ENCODE measurements at regions not wholly inside any gene's neighbourhood (a gene's known extent, or its start where the extent isn't known, plus 50 kb on each side); places are given as distances from the start of the nearest gene placed in this dataset.

GRCh38 chr9:16328349-16328748 is 542.1 kb downstream of the BNC2 start:
- H3K4me3 ChIP-seq (ENCODE audit: low read depth in 2 of 2, low read length in 1 of 2): no peak overlapping the region
- H3K27ac ChIP-seq (ENCODE audit: low read depth in 2 of 2, low read length in 1 of 2): no peak overlapping the region
- no peak for TF ChIP-seq MXI1 (IDR thresholded peaks at IDR 0.05; ENCODE audit: low read depth, low read length)
- TF ChIP-seq MAX (IDR thresholded peaks at IDR 0.05; ENCODE audit: low read depth): no peak
- TF ChIP-seq TEAD4 (IDR thresholded peaks at IDR 0.05; ENCODE audit: borderline replicate concordance, insufficient read depth): no peak
- no peak for TF ChIP-seq RCOR1 (IDR thresholded peaks at IDR 0.05; ENCODE audit: low read length)
- no peak for TF ChIP-seq IRF3 (IDR thresholded peaks at IDR 0.05; ENCODE audit: low read depth, low read length)
- TF ChIP-seq FOXM1 (IDR thresholded peaks at IDR 0.05; ENCODE audit: low read depth): no peak
- TF ChIP-seq ELF1 (IDR thresholded peaks at IDR 0.05): no peak
- no peak for TF ChIP-seq SMC3 (IDR thresholded peaks at IDR 0.05; ENCODE audit: low read depth, low read length)
- TF ChIP-seq POLR2AphosphoS5 (IDR thresholded peaks at IDR 0.05; ENCODE audit: low read depth, low read length): no peak
- no peak for TF ChIP-seq FOXJ3 (CRISPR knock-in tag; IDR thresholded peaks at IDR 0.05)
- TF ChIP-seq REST (IDR thresholded peaks at IDR 0.05; ENCODE audit: low read depth, low read length): no peak
- no peak for TF ChIP-seq CTCF (IDR thresholded peaks at IDR 0.05)
- no peak for TF ChIP-seq PBX3 (IDR thresholded peaks at IDR 0.05)
- no peak for TF ChIP-seq FOSL2 (IDR thresholded peaks at IDR 0.05; ENCODE audit: borderline replicate concordance, low read depth)
- no peak for TF ChIP-seq EP300 (IDR thresholded peaks at IDR 0.05; ENCODE audit: borderline replicate concordance in 1 of 2, low read depth in 1 of 2, low read length in 1 of 2)
- TF ChIP-seq GATA2 (CRISPR knock-in tag; IDR thresholded peaks at IDR 0.05): no peak
- TF ChIP-seq YY1 (IDR thresholded peaks at IDR 0.05; ENCODE audit: low read depth): no peak
- TF ChIP-seq TAF1 (IDR thresholded peaks at IDR 0.05; ENCODE audit: borderline replicate concordance, low read depth, low read length): no peak
- no peaks in the 10 kb centered on the region for H3F3A ChIP-seq (replicated peaks; ENCODE audit: insufficient read depth)
- no peak overlapping the region for H3K4me2 ChIP-seq
- H3K4me1 ChIP-seq (ENCODE audit: control insufficient read depth in 1 of 2, insufficient read depth in 2 of 2, low read depth in 1 of 2, low read length in 1 of 2): no peaks in the 10 kb centered on the region; a peak in 1 of 4 replicates
- no peaks in the 10 kb centered on the region for H3K79me2 ChIP-seq (ENCODE audit: insufficient read depth)
- POLR2A ChIA-PET: no interaction called here
- no peak overlapping the region for H2AFZ ChIP-seq (ENCODE audit: low read depth)
- H3K9ac ChIP-seq: no peak overlapping the region
- CTCF ChIA-PET: interaction anchor here (0.8 to 1.6 kb wide), 2 partner anchors 11 to 41 kb away, joined by 3 to 7 read pairs; no protein-coding TSS in a partner anchor
- H3K27me3 ChIP-seq (ENCODE audit: insufficient read depth): no peaks in the 10 kb centered on the region
- WGBS (ENCODE audit: low lambda C conversion rate): 94% methylated on average over 2 of the region's 3 CpGs
- no peaks in the 10 kb centered on the region for H3K9me3 ChIP-seq
- H3K36me3 ChIP-seq (replicated peaks in 1 of 2; ENCODE audit: control insufficient read depth in 1 of 2, insufficient read depth in 2 of 2, low read length in 1 of 2): no peaks in the 10 kb centered on the region
- H3K9me2 ChIP-seq: no peaks in the 10 kb centered on the region
- DNase-seq: no peak
- no peaks in the 10 kb centered on the region for H4K20me1 ChIP-seq (ENCODE audit: insufficient read depth)

All from SK-N-SH (cell line).